GM19395 (cell line): ENCODE measurements at regions not wholly inside any gene's neighbourhood (a gene's known extent, or its start where the extent isn't known, plus 50 kb on each side); places are given as distances from the start of the nearest gene placed in this dataset.

Experiments used
- ATAC-seq: cut with Tn5 transposase; IDR thresholded peaks from one replicate; pipeline ENCODE4 v1.9.1; 2021; ENCODE audit warnings: mild to moderate bottlenecking, moderate library complexity; ENCODE audit not compliant: unreplicated experiment

DNA sequence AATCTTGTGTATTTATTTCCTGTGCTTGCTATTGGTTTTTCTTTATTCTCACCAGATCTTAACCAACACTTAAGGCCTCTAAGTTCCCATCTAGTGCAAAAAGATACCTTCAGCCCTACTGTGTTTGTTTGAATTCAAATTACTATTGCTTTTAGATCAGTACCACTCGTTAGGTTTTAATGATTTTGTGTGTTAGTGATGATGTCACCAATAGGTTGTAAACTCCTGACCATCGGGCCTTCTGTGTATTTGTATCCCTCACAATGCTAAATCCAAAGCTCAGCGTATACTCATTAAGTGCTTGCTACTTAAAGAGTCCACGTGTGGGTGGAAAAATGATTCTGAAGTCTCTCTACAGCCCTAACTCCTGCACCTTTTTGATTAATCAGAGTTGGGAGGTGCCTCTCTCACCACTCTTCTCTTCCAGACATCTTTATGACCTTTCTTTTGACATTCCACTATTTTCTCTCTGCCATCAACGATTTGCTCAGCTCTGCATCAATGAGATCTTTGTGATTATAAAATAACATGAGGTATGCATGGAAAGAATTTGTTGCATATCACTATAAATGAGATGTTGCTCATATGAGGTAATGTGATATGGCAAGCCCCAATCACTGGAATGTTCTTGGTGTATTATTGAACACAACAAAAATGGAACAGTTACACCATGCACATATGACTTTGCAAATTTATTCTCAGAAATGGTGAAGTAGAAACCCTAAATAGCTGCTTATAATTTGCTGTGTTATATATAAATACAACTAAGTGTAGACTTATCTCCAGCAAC is 55.1 kb upstream of the LAMA2 start:
- no peak for ATAC-seq

DNA sequence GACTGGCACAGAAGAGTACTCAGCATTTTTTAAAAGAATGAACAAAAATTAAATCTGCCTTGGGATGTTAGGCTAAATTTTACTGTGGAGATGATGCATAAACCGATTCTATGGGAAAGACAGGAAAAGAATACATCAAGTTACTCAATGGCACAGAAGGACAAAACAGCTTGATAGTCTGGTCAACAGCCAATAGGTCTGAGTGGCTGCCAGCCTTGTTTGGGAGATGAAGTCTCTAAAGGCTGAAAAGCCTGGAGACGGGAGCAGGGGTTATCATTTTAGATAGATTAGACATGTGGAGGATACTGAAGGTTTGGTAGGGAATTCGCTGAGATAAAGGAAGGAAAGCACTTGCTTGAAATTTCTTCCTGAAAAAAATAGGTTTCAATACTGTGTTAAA is 56.3 kb upstream of the LAMA2 start:
- ATAC-seq, result no peak

DNA sequence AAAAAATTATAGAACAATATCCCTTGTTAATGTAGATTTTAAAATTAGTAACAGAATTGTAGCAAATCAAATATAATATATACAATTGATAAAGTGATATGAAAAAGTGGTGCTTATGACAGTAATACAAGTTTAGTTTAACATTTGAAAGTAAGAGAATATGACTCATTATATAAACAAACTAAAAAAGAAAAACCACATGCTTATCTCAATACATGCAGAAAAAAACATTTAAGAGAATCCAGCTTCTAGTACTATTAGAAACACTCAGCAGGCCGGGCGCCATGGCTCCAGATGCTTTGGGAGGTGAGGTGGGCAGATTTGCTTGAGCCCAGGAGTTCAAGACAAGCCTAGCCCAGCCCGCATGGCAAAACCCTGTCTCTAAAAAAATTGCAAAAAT is 60.7 kb upstream of the LAMA2 start:
- ATAC-seq, result no peak

DNA sequence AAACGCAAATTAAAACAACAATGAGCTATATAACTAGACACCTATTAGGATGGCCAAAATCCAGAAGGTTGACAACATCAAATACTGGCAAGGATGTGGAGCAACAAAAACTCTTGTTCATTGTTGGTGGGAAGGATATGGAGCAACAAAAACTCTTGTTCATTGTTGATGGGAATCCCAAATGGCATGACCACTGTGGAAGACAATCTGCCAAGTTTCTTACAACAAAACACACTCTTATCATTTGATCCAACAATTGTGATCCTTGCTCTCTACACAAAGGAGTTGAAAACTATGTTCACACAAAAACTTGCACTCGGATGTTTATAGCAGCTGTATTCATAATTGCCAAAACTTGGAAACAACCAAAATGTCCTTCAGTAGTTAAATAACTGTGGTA is 61.8 kb upstream of the LAMA2 start:
- no peak for ATAC-seq

DNA sequence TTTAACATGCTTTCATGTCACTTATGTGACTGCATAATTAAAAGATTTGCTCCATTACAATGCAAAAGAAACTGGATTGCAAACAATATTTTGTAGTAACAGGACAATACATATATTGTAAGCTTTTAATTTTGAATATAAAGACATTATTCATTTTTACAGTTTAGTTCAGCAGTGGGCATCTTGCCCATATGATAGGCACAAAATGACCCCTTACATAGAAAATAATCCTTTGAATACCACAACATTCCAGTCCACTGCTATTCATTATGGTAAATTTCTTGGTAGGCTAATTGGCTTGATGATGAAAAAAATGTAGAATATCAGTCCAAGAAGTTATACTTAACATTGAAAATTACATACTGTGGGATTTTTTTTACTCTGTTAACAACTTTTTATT is 74.1 kb upstream of the LAMA2 start:
- ATAC-seq, result no peak

DNA sequence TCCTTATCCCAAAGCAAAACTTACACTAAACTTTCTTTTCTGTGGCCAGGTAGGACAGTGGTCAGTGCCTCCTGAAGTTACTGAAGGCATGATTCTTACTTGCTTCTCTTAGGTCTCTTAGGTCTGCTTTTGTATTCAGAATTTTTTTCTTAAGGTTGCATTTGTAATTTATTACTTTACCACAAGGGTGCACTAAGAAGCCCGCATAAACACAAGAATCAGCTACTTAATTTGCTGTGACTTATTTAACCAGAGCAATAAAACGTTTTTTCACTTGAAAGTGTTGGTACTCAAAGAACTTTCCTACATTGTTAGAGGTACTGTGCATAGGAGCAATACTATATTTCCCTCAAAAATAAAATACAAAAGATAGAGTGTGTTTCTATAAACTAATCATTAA is 75.4 kb upstream of the LAMA2 start:
- no peak for ATAC-seq

DNA sequence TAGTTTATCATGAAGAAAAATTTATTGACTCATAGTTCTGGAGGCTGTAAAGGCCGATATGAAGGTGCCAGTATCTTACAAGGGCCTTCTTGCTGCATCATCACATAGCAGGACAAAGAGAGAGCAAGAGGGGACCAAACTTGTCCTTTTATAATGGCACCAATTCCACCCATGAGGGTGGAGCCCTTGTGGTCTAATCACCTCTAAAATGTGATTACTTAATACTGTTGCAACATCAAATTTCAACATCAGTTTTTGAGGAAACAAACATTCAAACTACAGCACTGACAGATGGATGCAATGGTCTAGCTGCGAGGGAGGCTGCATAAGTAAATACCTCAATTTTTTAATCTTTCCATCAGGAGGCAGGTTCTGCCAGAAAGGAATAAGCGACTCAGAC is 76.7 kb upstream of the LAMA2 start:
- no peak for ATAC-seq

DNA sequence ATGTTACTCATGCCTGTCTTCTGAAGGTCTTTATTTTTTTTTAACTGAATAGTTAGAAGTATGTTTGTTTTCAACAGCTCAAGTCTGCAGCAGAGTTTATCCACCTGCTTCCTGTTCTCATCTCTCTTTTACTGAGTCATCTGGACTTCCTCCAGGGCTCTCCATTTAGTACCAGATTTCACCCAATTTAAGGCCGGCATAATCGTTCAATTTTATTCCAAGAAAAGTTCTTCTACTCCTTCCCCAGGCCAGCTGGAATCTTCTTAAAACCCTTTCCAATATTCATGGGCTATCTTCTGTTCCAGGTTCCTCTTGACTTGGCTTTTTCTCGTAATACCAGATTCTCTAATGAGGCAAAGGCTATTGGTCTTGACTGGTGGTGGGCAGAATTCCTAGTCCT is 79.0 kb upstream of the LAMA2 start:
- no peak for ATAC-seq

DNA sequence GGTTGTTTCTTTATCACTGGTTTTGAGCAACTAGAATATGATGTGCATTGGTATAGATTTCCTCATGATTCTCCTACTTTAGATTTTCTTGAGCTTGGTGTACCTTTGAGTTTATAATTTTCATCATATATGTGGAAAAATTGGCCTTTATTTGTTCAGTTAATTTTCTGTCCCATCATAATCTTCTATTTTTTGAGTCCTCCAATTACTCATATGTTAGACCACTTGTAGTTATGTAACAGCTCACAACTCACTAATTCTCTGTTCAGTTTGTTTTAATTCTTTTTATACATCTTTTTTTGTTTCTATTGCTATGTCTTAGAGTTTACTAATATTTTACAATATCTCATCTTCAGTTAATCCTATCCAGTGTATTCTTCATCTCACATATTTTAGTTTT is 81.3 kb upstream of the LAMA2 start:
- no peak for ATAC-seq

DNA sequence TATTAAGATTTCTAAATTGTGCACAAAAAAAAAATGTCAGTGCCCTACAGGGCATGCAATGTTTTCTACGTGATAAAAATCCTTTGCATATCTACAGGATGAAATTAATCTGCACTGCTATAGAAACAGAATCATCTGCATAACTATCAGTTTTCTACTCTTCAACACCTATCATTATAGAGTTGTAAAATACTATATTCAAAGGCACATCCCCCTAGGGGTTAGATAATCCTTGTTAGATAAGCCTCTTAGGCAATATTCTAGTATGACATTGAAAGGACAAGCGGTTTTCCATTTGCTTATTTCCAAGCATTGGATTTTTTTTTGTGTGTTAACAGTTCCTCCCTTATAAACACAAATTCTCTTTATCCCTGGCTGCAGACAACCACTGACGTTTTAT is 98.7 kb upstream of the LAMA2 start:
- ATAC-seq, result no peak

DNA sequence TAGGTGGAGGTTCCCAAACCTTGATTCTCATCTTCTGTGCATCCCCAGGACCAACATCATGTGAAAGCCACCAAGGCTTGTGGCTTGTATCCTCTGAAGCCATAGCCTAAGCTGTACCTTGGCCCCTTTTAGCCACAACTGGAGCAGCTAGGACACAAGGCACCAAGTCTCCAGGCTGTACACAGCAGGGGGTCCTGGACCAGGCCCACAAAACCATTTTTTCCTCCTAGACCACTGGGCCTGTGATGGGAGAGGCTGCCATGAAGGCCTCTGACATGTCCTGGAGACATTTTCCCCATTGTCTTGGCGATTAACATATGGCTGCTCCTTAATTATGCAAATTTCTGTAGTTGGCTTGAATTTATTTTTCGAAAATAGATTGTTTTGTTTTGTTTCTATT is 114.8 kb upstream of the LAMA2 start:
- no peak for ATAC-seq

DNA sequence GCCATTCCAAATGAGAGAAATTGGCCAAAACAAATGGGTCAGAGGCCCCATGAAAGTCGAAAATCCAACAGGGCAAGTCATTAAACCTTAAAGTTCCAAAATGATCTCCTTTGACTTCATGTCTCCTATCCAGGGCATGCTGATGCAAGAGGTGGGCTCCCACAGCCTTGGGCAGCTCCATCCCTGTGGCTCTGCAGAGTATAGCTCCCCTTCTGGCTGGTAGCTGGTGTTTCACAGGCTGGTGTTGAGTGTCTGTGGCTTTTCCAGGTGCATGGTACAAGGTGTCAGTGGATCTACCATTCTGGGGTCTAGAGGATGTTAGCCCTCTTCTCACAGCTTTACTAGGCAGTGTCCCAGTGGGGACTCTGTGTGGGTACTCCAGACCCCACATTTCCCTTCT is 115.2 kb upstream of the LAMA2 start:
- ATAC-seq, result no peak

DNA sequence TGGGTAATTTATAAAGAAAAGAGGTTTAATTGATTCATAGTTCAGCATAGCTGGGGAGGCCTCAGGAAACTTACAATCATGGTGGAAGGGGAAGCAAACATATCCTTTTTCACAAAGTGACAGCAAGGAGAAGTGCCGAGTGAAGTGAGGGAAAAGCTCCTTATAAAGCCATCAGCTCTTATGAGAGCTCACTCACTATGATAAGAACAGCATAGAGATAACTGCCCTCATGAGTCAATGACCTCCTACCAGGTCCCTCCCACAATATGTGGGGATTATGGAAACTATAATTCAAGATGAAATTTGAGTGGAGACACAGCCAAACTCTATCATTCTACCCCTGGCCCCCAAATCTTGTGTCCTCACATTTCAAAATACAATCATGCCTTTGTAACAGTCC is 115.8 kb upstream of the LAMA2 start:
- no peak for ATAC-seq

DNA sequence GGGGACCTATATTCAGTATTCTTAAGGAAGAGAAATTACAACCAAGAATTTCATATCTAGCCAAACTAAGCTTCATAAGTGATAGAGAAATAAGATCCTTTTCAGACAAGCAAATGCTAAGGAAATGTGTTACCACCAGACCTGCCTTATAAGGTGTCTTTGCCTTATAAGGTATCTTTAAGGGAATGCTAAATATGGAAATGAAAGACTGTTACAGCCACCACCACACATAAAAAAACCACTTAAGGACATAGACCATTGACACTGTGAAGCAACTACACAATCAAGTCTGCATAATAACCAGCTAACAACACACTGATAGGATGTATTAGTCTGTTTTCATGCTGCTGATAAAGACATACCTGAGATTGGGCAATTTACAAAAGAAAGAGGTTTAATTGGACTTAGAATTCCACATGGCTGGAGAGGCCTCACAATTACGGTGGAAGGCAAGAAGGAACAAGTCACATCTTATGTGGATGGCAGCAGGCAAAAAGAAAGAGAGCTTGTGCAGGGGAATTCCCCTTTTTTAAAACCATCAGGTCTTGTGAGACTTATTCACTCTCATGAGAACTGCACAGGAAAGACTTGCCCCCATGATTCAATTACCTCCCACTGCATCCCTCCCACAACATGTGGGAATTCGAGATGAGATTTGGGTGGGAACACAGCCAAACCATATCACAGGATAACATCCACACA is 119.2 kb upstream of the LAMA2 start:
- ATAC-seq, result no peak

DNA sequence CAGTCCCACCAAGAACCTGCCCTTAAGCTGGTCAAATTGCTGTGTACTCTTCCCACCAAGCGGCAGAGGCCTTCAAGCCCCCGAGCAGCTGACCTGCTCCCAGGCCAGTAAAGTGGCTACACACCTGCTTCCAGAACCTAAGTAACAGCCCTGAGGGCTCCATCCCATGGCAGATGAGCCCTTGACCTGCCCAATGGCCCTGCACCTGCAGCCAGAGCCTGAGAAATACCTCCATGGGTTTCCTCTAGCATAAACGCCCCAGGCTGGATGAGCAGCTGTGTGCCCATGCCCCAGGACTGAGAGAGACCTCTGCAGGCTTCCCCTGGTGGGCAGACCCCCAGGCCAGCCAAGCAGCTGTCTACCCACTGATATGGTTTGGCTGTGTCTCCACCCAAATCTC is 123.0 kb upstream of the LAMA2 start:
- ATAC-seq, result no peak

DNA sequence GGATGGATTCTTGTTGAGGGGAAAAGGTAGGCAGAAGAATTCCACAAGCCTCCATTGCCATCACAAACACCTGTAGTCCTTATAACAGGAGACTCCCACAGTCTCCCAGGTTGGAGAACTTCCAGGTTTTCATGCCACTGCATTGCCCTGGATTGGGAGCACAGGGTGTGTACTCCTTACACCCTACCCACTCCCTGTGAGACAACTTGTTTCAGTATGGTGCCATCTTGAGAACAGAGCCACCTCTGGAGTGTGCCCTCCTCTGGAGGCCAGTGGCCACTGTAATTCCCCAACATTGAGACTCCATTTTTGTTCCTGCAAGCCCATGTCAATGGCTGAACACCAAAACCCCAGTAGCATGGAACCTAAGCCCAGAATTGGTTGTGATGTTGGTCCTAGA is 123.5 kb upstream of the LAMA2 start:
- ATAC-seq, result no peak

DNA sequence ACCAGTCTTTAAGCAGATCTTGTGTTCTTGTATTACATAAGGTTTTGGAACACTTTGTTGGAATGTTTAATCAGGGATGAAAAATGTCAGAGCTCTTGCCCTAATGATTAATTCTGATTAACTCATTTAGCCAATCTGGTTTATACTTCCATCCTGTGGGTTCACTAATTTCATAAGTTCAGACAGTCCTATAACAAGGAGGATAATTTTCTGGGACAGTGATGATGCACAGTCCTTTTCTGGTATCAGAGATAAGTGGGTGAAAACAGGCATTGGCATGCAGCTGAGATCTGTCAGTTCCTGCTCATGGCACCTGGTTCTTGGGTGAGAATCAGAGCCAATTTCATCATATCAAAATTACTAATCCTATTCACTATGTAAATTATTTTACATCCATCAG is 125.0 kb upstream of the LAMA2 start:
- ATAC-seq, result no peak

DNA sequence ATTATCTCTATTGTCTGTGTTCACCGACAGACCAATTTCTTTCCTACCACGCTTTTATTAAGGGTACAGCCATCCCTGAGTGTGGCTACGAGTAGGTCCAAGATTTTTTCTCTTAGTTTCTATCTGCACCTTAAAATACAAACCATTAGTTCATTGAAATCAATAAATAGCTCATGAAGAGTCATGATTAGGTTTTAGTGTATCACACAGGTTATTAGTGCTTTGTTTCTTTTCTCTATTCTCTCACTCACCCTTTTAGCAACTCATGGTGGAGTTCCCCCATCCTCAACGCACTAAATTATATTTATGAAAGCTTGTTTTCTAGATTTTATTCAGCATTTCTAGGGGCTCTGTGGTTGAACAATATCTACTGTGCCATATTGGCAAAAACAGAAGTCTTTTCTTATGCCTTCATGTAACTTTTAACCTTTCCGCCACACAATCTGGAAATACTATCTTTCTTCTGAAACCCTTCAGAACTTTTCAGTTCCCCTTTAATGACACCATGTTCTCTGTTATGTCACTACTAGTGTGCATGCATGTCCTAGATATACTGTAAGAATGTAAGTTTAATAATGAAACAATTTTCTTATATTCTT is 128.2 kb upstream of the LAMA2 start:
- peak; percentile 97 for ATAC-seq

DNA sequence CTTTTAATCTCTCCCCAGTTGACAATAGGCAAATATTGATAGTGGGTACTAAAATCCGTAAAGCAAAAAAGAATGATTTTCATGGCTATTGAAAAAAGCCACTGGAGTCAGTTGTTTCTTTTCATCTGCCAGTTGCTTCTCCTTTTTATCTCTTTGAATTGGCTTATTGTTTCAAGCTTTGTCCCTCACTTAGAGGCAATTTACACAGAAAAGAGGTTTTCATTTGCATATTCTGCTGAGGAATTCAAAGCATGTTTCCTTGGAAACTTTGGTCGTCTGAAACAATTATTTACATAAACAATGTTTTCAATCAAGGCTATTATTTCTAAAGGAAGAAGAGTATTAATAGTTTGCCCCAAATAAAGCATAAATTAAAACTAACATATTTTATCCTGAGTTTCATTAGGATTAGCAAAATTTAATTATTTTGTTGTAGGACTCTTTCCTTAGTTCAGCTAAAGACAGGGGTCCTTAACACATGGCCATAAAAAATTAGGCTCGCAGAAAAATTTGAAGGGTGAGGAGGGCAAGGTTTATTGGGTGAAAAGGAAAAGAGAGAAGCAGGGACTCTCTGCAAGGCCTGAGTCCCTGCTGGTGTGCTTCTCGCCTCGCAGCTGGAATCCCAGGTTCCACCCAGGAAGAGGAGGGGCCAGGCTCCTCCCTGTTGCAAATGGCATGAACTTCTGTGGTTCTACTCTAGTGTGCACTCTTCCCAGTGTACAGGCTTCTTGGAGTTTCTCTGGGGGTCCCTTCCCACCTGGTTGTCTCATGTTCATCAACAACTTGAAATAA is 138.8 kb upstream of the LAMA2 start:
- no peak for ATAC-seq

DNA sequence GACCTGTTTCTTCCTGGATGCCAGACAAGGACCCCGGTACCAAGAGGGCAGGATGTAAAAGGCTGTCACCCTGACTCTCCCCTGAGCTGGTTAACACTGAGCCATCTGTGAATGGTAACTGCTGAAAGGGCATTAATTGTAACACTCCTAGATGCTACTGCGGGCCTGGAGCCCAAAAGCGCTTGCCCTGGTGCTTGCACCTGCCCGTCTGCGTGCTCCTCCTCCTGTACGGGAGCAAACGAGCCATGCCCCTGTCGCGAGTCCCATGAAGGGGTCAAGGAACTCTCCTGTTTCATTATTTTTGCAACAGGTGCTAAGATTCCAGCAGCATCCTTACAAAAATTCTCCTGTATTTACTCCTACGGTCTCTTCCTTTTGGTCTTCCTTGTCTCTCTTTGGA is 140.0 kb upstream of the LAMA2 start:
- no peak for ATAC-seq

DNA sequence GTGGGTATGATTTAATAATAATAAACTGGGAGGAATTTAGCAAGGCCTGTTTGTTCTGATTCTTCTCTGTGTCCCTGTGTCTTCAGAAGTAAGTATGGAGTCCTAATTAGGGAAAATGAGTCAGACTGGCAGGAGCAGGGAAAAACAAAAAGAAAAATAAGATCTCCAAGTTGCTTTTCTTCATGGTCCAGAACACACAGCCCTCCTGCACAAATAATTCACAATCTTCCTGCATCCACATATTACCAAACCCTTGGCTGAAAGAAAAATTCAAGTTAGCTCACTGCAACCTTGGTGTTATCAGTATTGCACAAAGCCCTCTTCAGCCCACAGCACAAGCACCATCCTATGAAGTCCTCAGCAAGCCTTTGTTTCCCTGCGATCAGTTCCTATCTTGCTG is 142.0 kb upstream of the LAMA2 start:
- ATAC-seq, result no peak

DNA sequence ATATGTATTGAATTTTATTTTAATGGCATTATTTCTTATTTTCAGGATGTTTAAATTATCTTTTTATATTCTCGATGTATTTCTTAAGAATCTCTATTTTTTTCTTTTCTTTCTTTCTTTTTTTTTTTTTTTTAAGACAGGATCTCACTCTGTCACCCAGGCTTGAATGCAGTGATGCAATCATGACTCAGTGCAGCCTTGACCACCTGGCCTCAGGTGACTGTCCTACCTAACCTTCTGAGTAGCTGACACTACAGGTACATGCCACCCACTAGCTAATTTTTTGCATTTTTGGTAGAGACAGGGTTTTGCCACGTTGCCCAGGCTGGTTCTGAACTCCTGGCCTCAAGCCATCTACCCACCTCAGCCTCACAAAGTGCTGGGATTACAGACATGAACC is 143.8 kb upstream of the LAMA2 start:
- ATAC-seq, result no peak
